ENCODE measurements at regions not wholly inside any gene's neighbourhood (a gene's known extent, or its start where the extent isn't known, plus 50 kb on each side); places are given as distances from the start of the nearest gene placed in this dataset.
"Not testable (repeated sequence)": the region's sequence is repeated elsewhere in the genome, so short reads cannot be mapped to it uniquely, and the experiment has no call there.

GRCh38 chr1:113207019-113207418, 134.0 kb downstream of the LRIG2 start:
- H3K27me3 ChIP-seq (ENCODE audit: control insufficient read depth in 1 of 2, insufficient read depth in 1 of 2, low read length in 2 of 2), result peaks cover 17 to 20% of the 10 kb centered on the region in 2 experiments
- no peak overlapping the region for H3K9ac ChIP-seq (ENCODE audit: low read length)
- H3K27ac ChIP-seq (ENCODE audit: low read length, poor library complexity, severe bottlenecking), result no peak overlapping the region
- H3K36me3 ChIP-seq (ENCODE audit: control insufficient read depth in 1 of 2, insufficient read depth in 2 of 2, low read depth in 1 of 2, low read length in 2 of 2), result no peaks in the 10 kb centered on the region
- no peak overlapping the region for H2BK12ac ChIP-seq (ENCODE audit: low read length in 2 of 2)
- H3K23ac ChIP-seq (ENCODE audit: low read length in 2 of 2), result no peak overlapping the region
- H2AFZ ChIP-seq (ENCODE audit: low read depth, low read length), result no peak overlapping the region
- H4K91ac ChIP-seq (ENCODE audit: low read length), result no peak overlapping the region
- H3K4ac ChIP-seq (ENCODE audit: low read depth in 1 of 2, low read length in 2 of 2), result peak overlapping the region in 1 of 2 experiments; percentile 54
- no peak overlapping the region for H3K14ac ChIP-seq (ENCODE audit: low read length in 2 of 2)
- no peak for DNase-seq
- no peak overlapping the region for H3K4me3 ChIP-seq (ENCODE audit: insufficient read depth in 1 of 2, low read depth in 1 of 2, low read length in 2 of 2)
- H2BK120ac ChIP-seq (ENCODE audit: low read depth, low read length), result no peak overlapping the region
- no peak overlapping the region for H2BK15ac ChIP-seq (ENCODE audit: low read depth, poor library complexity, severe bottlenecking)
- H4K8ac ChIP-seq (ENCODE audit: low read length), result no peak overlapping the region
- no peak overlapping the region for H3K4me2 ChIP-seq (ENCODE audit: low read length, poor library complexity, severe bottlenecking)
- H3K9me3 ChIP-seq (ENCODE audit: control insufficient read depth, low read length), result peaks cover 3% of the 10 kb centered on the region
- no peak overlapping the region for H3K18ac ChIP-seq (ENCODE audit: low read depth in 1 of 2, low read length in 2 of 2)
- H2AK5ac ChIP-seq (ENCODE audit: low read length, severe bottlenecking), result no peak overlapping the region
- 41% methylated on average over 2 of the region's 2 CpGs for WGBS
- H2BK5ac ChIP-seq (ENCODE audit: low read depth, low read length, poor library complexity, severe bottlenecking), result no peak overlapping the region
- H3K79me1 ChIP-seq (replicated peaks; ENCODE audit: low read length, poor library complexity, severe bottlenecking), result no peaks in the 10 kb centered on the region
- no peaks in the 10 kb centered on the region for H3K4me1 ChIP-seq (ENCODE audit: control insufficient read depth, insufficient read depth, low read depth, low read length)

GRCh38 chr1:113207457-113207856, 134.5 kb downstream of the LRIG2 start:
- Histone ChIP-seq H3K4ac (ENCODE audit: low read depth in 1 of 2, low read length in 2 of 2) (no peak overlapping the region), H2BK15ac (ENCODE audit: low read depth, poor library complexity, severe bottlenecking) (no peak overlapping the region), H2AK5ac (ENCODE audit: low read length, severe bottlenecking) (no peak overlapping the region), H2BK12ac (ENCODE audit: low read length in 2 of 2) (no peak overlapping the region), H3K9me3 (ENCODE audit: control insufficient read depth, low read length) (peaks cover 3% of the 10 kb centered on the region), H3K9ac (ENCODE audit: low read length) (no peak overlapping the region), H3K27me3 (ENCODE audit: control insufficient read depth in 1 of 2, insufficient read depth in 1 of 2, low read length in 2 of 2) (peaks cover 17 to 22% of the 10 kb centered on the region in 2 experiments), H4K91ac (ENCODE audit: low read length) (no peak overlapping the region), H3K27ac (ENCODE audit: low read length, poor library complexity, severe bottlenecking) (no peak overlapping the region), H2BK120ac (ENCODE audit: low read depth, low read length) (no peak overlapping the region), H3K23ac (ENCODE audit: low read length in 2 of 2) (no peak overlapping the region), H3K4me1 (ENCODE audit: control insufficient read depth, insufficient read depth, low read depth, low read length) (no peaks in the 10 kb centered on the region), H3K14ac (ENCODE audit: low read length in 2 of 2) (no peak overlapping the region), H4K8ac (ENCODE audit: low read length) (no peak overlapping the region), H3K4me2 (ENCODE audit: low read length, poor library complexity, severe bottlenecking) (no peak overlapping the region), H3K18ac (ENCODE audit: low read depth in 1 of 2, low read length in 2 of 2) (no peak overlapping the region), H3K79me1 (replicated peaks; ENCODE audit: low read length, poor library complexity, severe bottlenecking) (no peaks in the 10 kb centered on the region), H3K4me3 (ENCODE audit: insufficient read depth in 1 of 2, low read depth in 1 of 2, low read length in 2 of 2) (no peak overlapping the region), H2BK5ac (ENCODE audit: low read depth, low read length, poor library complexity, severe bottlenecking) (no peak overlapping the region), H2AFZ (ENCODE audit: low read depth, low read length) (no peak overlapping the region), H3K36me3 (ENCODE audit: control insufficient read depth in 1 of 2, insufficient read depth in 2 of 2, low read depth in 1 of 2, low read length in 2 of 2) (no peaks in the 10 kb centered on the region)
- WGBS, result 100% methylated on average over 1 of the region's 1 CpG
- DNase-seq, result no peak

- not testable (repeated sequence) for H2AK5ac ChIP-seq (ENCODE audit: low read length, severe bottlenecking); H3K4ac ChIP-seq (ENCODE audit: low read depth in 1 of 2, low read length in 2 of 2); H3K14ac ChIP-seq (ENCODE audit: low read length in 2 of 2); H4K91ac ChIP-seq (ENCODE audit: low read length); H2AFZ ChIP-seq (ENCODE audit: low read depth, low read length); H3K4me1 ChIP-seq (ENCODE audit: control insufficient read depth, insufficient read depth, low read depth, low read length); H2BK120ac ChIP-seq (ENCODE audit: low read depth, low read length); H3K27ac ChIP-seq (ENCODE audit: low read length, poor library complexity, severe bottlenecking); H4K8ac ChIP-seq (ENCODE audit: low read length); H3K9me3 ChIP-seq (ENCODE audit: control insufficient read depth, low read length); H3K4me2 ChIP-seq (ENCODE audit: low read length, poor library complexity, severe bottlenecking); H3K23ac ChIP-seq (ENCODE audit: low read length in 2 of 2); H3K9ac ChIP-seq (ENCODE audit: low read length); H3K79me1 ChIP-seq (replicated peaks; ENCODE audit: low read length, poor library complexity, severe bottlenecking); H2BK12ac ChIP-seq (ENCODE audit: low read length in 2 of 2); H3K4me3 ChIP-seq (ENCODE audit: insufficient read depth in 1 of 2, low read depth in 1 of 2, low read length in 2 of 2); H2BK5ac ChIP-seq (ENCODE audit: low read depth, low read length, poor library complexity, severe bottlenecking); H2BK15ac ChIP-seq (ENCODE audit: low read depth, poor library complexity, severe bottlenecking); H3K36me3 ChIP-seq (ENCODE audit: control insufficient read depth in 1 of 2, insufficient read depth in 2 of 2, low read depth in 1 of 2, low read length in 2 of 2); DNase-seq; H3K18ac ChIP-seq (ENCODE audit: low read depth in 1 of 2, low read length in 2 of 2)
- 94% methylated on average over 9 of the region's 9 CpGs for WGBS
- peaks cover 17 to 22% of the 10 kb centered on the region in 2 experiments for H3K27me3 ChIP-seq (ENCODE audit: control insufficient read depth in 1 of 2, insufficient read depth in 1 of 2, low read length in 2 of 2)
Measured at GRCh38 chr1:113208425-113208824, 135.4 kb downstream of the LRIG2 start.

- H2BK15ac ChIP-seq (ENCODE audit: low read depth, poor library complexity, severe bottlenecking), result no peak overlapping the region
- H4K91ac ChIP-seq (ENCODE audit: low read length), result no peak overlapping the region
- DNase-seq, result no peak
- H2AFZ ChIP-seq (ENCODE audit: low read depth, low read length), result no peak overlapping the region
- no peak overlapping the region for H3K27ac ChIP-seq (ENCODE audit: low read length, poor library complexity, severe bottlenecking)
- H2BK5ac ChIP-seq (ENCODE audit: low read depth, low read length, poor library complexity, severe bottlenecking), result no peak overlapping the region
- no peak overlapping the region for H3K18ac ChIP-seq (ENCODE audit: low read depth in 1 of 2, low read length in 2 of 2)
- no peaks in the 10 kb centered on the region for H3K36me3 ChIP-seq (ENCODE audit: control insufficient read depth in 1 of 2, insufficient read depth in 2 of 2, low read depth in 1 of 2, low read length in 2 of 2)
- no peak overlapping the region for H2BK120ac ChIP-seq (ENCODE audit: low read depth, low read length)
- H3K14ac ChIP-seq (ENCODE audit: low read length in 2 of 2), result no peak overlapping the region
- H3K4me1 ChIP-seq (ENCODE audit: control insufficient read depth, insufficient read depth, low read depth, low read length), result no peaks in the 10 kb centered on the region
- WGBS, result 92% methylated on average over 4 of the region's 4 CpGs
- no peaks in the 10 kb centered on the region for H3K9me3 ChIP-seq (ENCODE audit: control insufficient read depth, low read length)
- H4K8ac ChIP-seq (ENCODE audit: low read length), result no peak overlapping the region
- no peak overlapping the region for H3K23ac ChIP-seq (ENCODE audit: low read length in 2 of 2)
- H3K4me2 ChIP-seq (ENCODE audit: low read length, poor library complexity, severe bottlenecking), result no peak overlapping the region
- H3K9ac ChIP-seq (ENCODE audit: low read length), result no peak overlapping the region
- no peaks in the 10 kb centered on the region for H3K79me1 ChIP-seq (replicated peaks; ENCODE audit: low read length, poor library complexity, severe bottlenecking)
- H2AK5ac ChIP-seq (ENCODE audit: low read length, severe bottlenecking), result no peak overlapping the region
- no peak overlapping the region for H2BK12ac ChIP-seq (ENCODE audit: low read length in 2 of 2)
- peaks cover 17 to 22% of the 10 kb centered on the region in 2 experiments for H3K27me3 ChIP-seq (ENCODE audit: control insufficient read depth in 1 of 2, insufficient read depth in 1 of 2, low read length in 2 of 2)
- no peak overlapping the region for H3K4me3 ChIP-seq (ENCODE audit: insufficient read depth in 1 of 2, low read depth in 1 of 2, low read length in 2 of 2)
- no peak overlapping the region for H3K4ac ChIP-seq (ENCODE audit: low read depth in 1 of 2, low read length in 2 of 2)
Measured at GRCh38 chr1:113210248-113210647, 137.2 kb downstream of the LRIG2 start.

Data from mesenchymal stem cell (in vitro differentiated cells and primary cell).